K562 (cell line): ENCODE measurements at regions not wholly inside any gene's neighbourhood (a gene's known extent, or its start where the extent isn't known, plus 50 kb on each side); places are given as distances from the start of the nearest gene placed in this dataset.

Experiments
- ATAC-seq: fragments of 200-7000 bp; cut with Tn5 transposase; 3 replicates; pipeline ENCODE4 v1.9.1; 2020; ENCODE audit warnings: moderate library complexity
- BruUV-seq: library from RNA; stranded (reverse); fragments of 400-500 nt; replicated peaks from 2 replicates; lab custom pipeline; 2021; lab: Mats Ljungman, UMichigan
- CTCF ChIA-PET: fragments of 300-600 bp; formaldehyde crosslinking; extraction: SDS; loops from one replicate; lab custom pipeline; 2021; ENCODE audit warnings: low intra/inter-chr PET ratio; lab: Yijun Ruan, JAX
- POLR2A ChIA-PET: fragments of 300-600, 350-650 bp; sonication (Branson Sonifier 250); formaldehyde crosslinking; extraction: SDS; loops from one replicate; lab custom pipeline; 2021; ENCODE audit warnings: antibody characterized with exemption, inconsistent platforms; lab: Yijun Ruan, JAX
- DNase-seq, 4 experiments: peaks; one replicate each; pipeline versions ENCODE4 v3.0.0 to v3.0.0-alpha.2; 2011 to 2018; ENCODE audit warnings: low spot score in 3 of 4, mixed read lengths in 3 of 4; ENCODE audit errors: extremely low read depth in 1 of 4
- FAIRE-seq: peaks from 2 replicates; lab custom pipeline; 2011; peaks lifted over from hg19 to GRCh38; lab: Jason Lieb, UNC
- H2AFZ ChIP-seq: 2 replicates; pipeline ENCODE4 v1.6.0; 2011; ENCODE audit warnings: low read depth, low read length, control low read depth, inconsistent platforms
- H3K27ac ChIP-seq: fragments of 200-600 bp; 3 replicates; pipeline ENCODE4 v1.8.0; 2011; ENCODE audit warnings: low read depth, mild to moderate bottlenecking, control low read depth, inconsistent platforms, low read length, moderate library complexity, mixed read lengths; ENCODE audit errors: extremely low read depth
- H3K27me3 ChIP-seq, 2 experiments: fragments of 300-600 bp in 1 of 2; 2 replicates in 1 of 2; 3 replicates in 1 of 2; pipeline versions ENCODE4 v1.6.0 to v1.8.0; 2011; ENCODE audit warnings: inconsistent platforms in 2 of 2, low read length in 2 of 2, mild to moderate bottlenecking in 1 of 2, mixed read lengths in 1 of 2, moderate library complexity in 1 of 2; ENCODE audit not compliant: control insufficient read depth in 2 of 2, insufficient read depth in 2 of 2
- H3K36me3 ChIP-seq: fragments of 300-600 bp; 3 replicates; pipeline ENCODE4 v1.8.0; 2011; ENCODE audit warnings: mild to moderate bottlenecking, low read length, inconsistent platforms; ENCODE audit not compliant: control insufficient read depth, insufficient read depth
- H3K4me1 ChIP-seq, 2 experiments: fragments of 200-600 bp in 1 of 2; replicated peaks in 1 of 2; 2 replicates in 1 of 2; 3 replicates in 1 of 2; pipeline versions ENCODE4 v1.5.1 to v1.8.0; 2011; ENCODE audit warnings: inconsistent platforms in 2 of 2, low read length in 2 of 2, mild to moderate bottlenecking in 1 of 2, mixed read lengths in 1 of 2, moderate library complexity in 1 of 2; ENCODE audit not compliant: control insufficient read depth in 2 of 2, insufficient read depth in 2 of 2
- H3K4me2 ChIP-seq: 2 replicates; pipeline ENCODE4 v1.6.1; 2011; ENCODE audit warnings: low read length, control low read depth, inconsistent platforms, mixed read lengths; ENCODE audit not compliant: insufficient read depth
- H3K4me3 ChIP-seq: fragments of 200-600 bp; sonication (generic), shearing (Covaris generic); 2 replicates; pipeline ENCODE4 v1.5.1; 2016; ENCODE audit warnings: control low read depth, inconsistent platforms
- H3K79me2 ChIP-seq: fragments of 200-600 bp; 3 replicates; pipeline ENCODE4 v1.8.0; 2011; ENCODE audit warnings: low read length, inconsistent platforms; ENCODE audit not compliant: control insufficient read depth, insufficient read depth
- H3K9ac ChIP-seq, 2 experiments: 2 replicates each; pipeline versions ENCODE4 v1.6.0 to v1.6.1; 2011; ENCODE audit warnings: low read depth in 2 of 2, low read length in 2 of 2, control low read depth in 1 of 2, inconsistent platforms in 1 of 2, mild to moderate bottlenecking in 1 of 2, mixed read lengths in 1 of 2; ENCODE audit not compliant: insufficient read depth in 1 of 2
- H3K9me1 ChIP-seq: one replicate; pipeline ENCODE4 v1.6.0; 2011; ENCODE audit warnings: inconsistent platforms, mild to moderate bottlenecking, low read length, moderate library complexity; ENCODE audit not compliant: control insufficient read depth, insufficient read depth
- H3K9me3 ChIP-seq: replicated peaks from 2 replicates; pipeline ENCODE4 v1.5.1; 2011; ENCODE audit warnings: low read depth, low read length, inconsistent platforms; ENCODE audit not compliant: control insufficient read depth, insufficient read depth
- H4K20me1 ChIP-seq: replicated peaks from 2 replicates; pipeline ENCODE4 v1.6.1; 2011; ENCODE audit warnings: low read length, inconsistent platforms, mixed read lengths; ENCODE audit not compliant: control insufficient read depth, insufficient read depth
- FOXK1 ChIP-seq: sonication (generic); formaldehyde crosslinking; IDR thresholded peaks from 2 replicates; pipeline ENCODE4 v1.8.0; 2022; ENCODE audit warnings: missing genetic modification reagents, mild to moderate bottlenecking, borderline replicate concordance
- HDAC2 ChIP-seq: fragments of 450-650 bp; IDR thresholded peaks from 2 replicates; pipeline ENCODE4 v1.6.1; 2016; ENCODE audit warnings: mild to moderate bottlenecking
- MBD1 ChIP-seq: fragments of 250-450 bp; sonication (Bioruptor Pico); IDR thresholded peaks from 2 replicates; pipeline ENCODE4 v1.8.0; 2022; ENCODE audit warnings: inconsistent platforms
- RAD51 ChIP-seq: fragments of 450-650 bp; IDR thresholded peaks from 2 replicates; pipeline ENCODE4 v1.7.1; 2016; ENCODE audit warnings: low read depth, mild to moderate bottlenecking, borderline replicate concordance
- RBM14 ChIP-seq: fragments of 200-400 bp; formaldehyde crosslinking; IDR thresholded peaks from 2 replicates; pipeline ENCODE4 v1.6.1; 2018; ENCODE audit warnings: low read depth, mild to moderate bottlenecking, low read length, moderate library complexity, borderline replicate concordance; ENCODE audit not compliant: insufficient read depth
- RBM25 ChIP-seq: fragments of 200-400 bp; formaldehyde crosslinking; IDR thresholded peaks from 2 replicates; pipeline ENCODE4 v1.6.1; 2018; ENCODE audit warnings: low read length, low read depth, moderate library complexity; ENCODE audit not compliant: severe bottlenecking
- SREBF2 ChIP-seq: sonication (generic); formaldehyde crosslinking; IDR thresholded peaks from 2 replicates; pipeline ENCODE4 v1.4.0; 2020; ENCODE audit warnings: mild to moderate bottlenecking, missing genetic modification reagents
- STAG1 ChIP-seq: sonication (generic); formaldehyde crosslinking; IDR thresholded peaks from 2 replicates; pipeline ENCODE4 v1.5.0; 2020; ENCODE audit warnings: missing genetic modification reagents, borderline replicate concordance
- THRAP3 ChIP-seq: fragments of 450-650 bp; IDR thresholded peaks from 2 replicates; pipeline ENCODE4 v1.6.1; 2016; ENCODE audit warnings: mild to moderate bottlenecking, inconsistent platforms, borderline replicate concordance
- ZHX1 ChIP-seq: fragments of 150-350 bp; conservative IDR thresholded peaks from 2 replicates; pipeline ENCODE4 v1.6.1; 2014; ENCODE audit warnings: low read length
- ZNF408 ChIP-seq: fragments of 250-450 bp; sonication (Bioruptor Pico); IDR thresholded peaks from 2 replicates; pipeline ENCODE4 v1.4.0; 2020; ENCODE audit warnings: low read depth, mild to moderate bottlenecking, moderate library complexity
- ZNF609 ChIP-seq: sonication (generic); formaldehyde crosslinking; IDR thresholded peaks from 2 replicates; pipeline ENCODE4 v1.8.1; 2023; ENCODE audit warnings: missing genetic modification reagents, mild to moderate bottlenecking, borderline replicate concordance
- WGBS: fragments of 100-300 bp; shearing (Covaris generic); methylation state at CpG from one replicate; pipeline ENCODE4 v1.1.6; 2016; ENCODE audit warnings: low coverage, mixed read lengths; ENCODE audit not compliant: insufficient coverage; ENCODE audit errors: missing lambda C conversion rate; 5-methylcytosine and 5-hydroxymethylcytosine counted together
- in situ Hi-C: fragments of 300-500 bp; cut with MboI; formaldehyde crosslinking; loops from 4 replicates; pipeline ENCODE4 v1.15.0; 2018; ENCODE audit warnings: inconsistent platforms, mixed read lengths
- intact Hi-C: fragments of 100-400 bp; cut with micrococcal nuclease; formaldehyde crosslinking; loops from 2 replicates; pipeline ENCODE4 v1.14.2; 2022

DNA sequence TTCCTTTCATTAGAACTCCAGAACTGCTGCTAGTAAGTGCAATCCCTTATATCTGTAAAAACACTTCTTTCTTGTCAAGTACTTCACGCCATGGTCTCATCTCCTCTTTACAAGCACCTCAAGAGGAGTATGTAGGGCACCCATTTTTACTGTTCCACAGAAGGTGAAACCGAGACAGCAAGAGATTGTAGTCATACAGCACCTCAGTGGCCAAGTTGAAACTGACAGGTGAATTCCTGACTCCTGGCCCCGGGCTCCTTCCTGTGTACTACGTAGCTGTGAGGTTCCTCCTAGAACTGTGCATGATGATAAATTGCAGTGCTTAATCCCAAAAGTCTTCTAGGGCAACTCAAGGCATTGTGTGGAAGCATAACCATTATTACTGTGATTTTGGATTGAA lies 131.5 kb upstream of the MEIS1 start:
- DNase-seq: no peak
- Histone ChIP-seq H3K36me3 (no peaks in the 10 kb centered on the region), H3K4me3 (no peak overlapping the region), H3K27ac (no peak overlapping the region), H3K79me2 (no peaks in the 10 kb centered on the region), H3K9me1 (no peaks in the 10 kb centered on the region), H3K9ac (no peak overlapping the region), H2AFZ (no peak overlapping the region), H4K20me1 (no peaks in the 10 kb centered on the region), H3K4me1 (no peaks in the 10 kb centered on the region), H3K9me3 (no peaks in the 10 kb centered on the region), H3K4me2 (no peak overlapping the region), H3K27me3 (peaks cover 0 to 22% of the 10 kb centered on the region in 2 experiments; a peak in 2 of 5 replicates)
- no TSS peak for BruUV-seq
- 0% methylated on average over 4 of the region's 4 CpGs for WGBS
- in situ Hi-C loops (no loop called here), intact Hi-C loops (no loop called here)
- CTCF ChIA-PET: no interaction called here
- POLR2A ChIA-PET: no interaction called here
- ATAC-seq: no peak
- no peak for FAIRE-seq
- TF ChIP-seq RAD51 (no peak), SREBF2 (CRISPR knock-in tag) (no peak), THRAP3 (no peak), STAG1 (CRISPR knock-in tag) (no peak), FOXK1 (CRISPR knock-in tag) (no peak), ZNF609 (CRISPR knock-in tag) (no peak), RBM14 (no peak), ZHX1 (no peak), ZNF408 (CRISPR knock-in tag) (no peak), MBD1 (no peak), HDAC2 (no peak), RBM25 (no peak)
